ENCODE measurements at regions not wholly inside any gene's neighbourhood (a gene's known extent, or its start where the extent isn't known, plus 50 kb on each side); places are given as distances from the start of the nearest gene placed in this dataset.

GRCh38 chr16:86874141-86874540 is 295.8 kb downstream of the FOXL1 start:
- H3K36me3 Mint-ChIP-seq: no peaks in the 10 kb centered on the region
- no peak overlapping the region for H3K27ac Mint-ChIP-seq
- H3K9me3 Mint-ChIP-seq: no peaks in the 10 kb centered on the region
- peak; percentile 49 for DNase-seq
- CTCF ChIA-PET: interaction anchor here (0.8 to 2.6 kb wide), 10 partner anchors 9 to 315 kb away, joined by 3 to 36 read pairs (median 4); no protein-coding TSS in a partner anchor
- POLR2A ChIA-PET: no interaction called here
- H3K27me3 Mint-ChIP-seq: peaks cover 30% of the 10 kb centered on the region
- no peak overlapping the region for H3K4me3 Mint-ChIP-seq
- H3K4me1 Mint-ChIP-seq (ENCODE audit: low read depth): no peaks in the 10 kb centered on the region
- intact Hi-C loops (cut with micrococcal nuclease): loop anchor here (1.0 kb wide), 1 partner anchor 311 kb away; no protein-coding TSS in a partner anchor

- Mint-ChIP-seq H3K27ac (no peak overlapping the region), H3K4me1 (ENCODE audit: low read depth) (no peaks in the 10 kb centered on the region), H3K36me3 (no peaks in the 10 kb centered on the region), H3K4me3 (no peak overlapping the region), H3K27me3 (peaks cover 47% of the 10 kb centered on the region), H3K9me3 (no peaks in the 10 kb centered on the region)
- ChIA-PET POLR2A (no interaction called here), CTCF (no interaction called here)
- no peak for DNase-seq
- intact Hi-C loops (cut with micrococcal nuclease): no loop called here
These were observed 298.1 kb downstream of the FOXL1 start for GRCh38 chr16:86876499-86876898.

GRCh38 chr16:86877108-86877507 is 298.8 kb downstream of the FOXL1 start:
- Mint-ChIP-seq H3K4me1 (ENCODE audit: low read depth) (no peaks in the 10 kb centered on the region), H3K27me3 (peaks cover 52% of the 10 kb centered on the region), H3K4me3 (no peak overlapping the region), H3K36me3 (no peaks in the 10 kb centered on the region), H3K9me3 (no peaks in the 10 kb centered on the region), H3K27ac (no peak overlapping the region)
- intact Hi-C loops (cut with micrococcal nuclease): no loop called here
- ChIA-PET CTCF (no interaction called here), POLR2A (no interaction called here)
- DNase-seq: no peak

- ChIA-PET CTCF (no interaction called here), POLR2A (no interaction called here)
- no peaks in the 10 kb centered on the region for H3K36me3 Mint-ChIP-seq
- no peaks in the 10 kb centered on the region for H3K4me1 Mint-ChIP-seq (ENCODE audit: low read depth)
- DNase-seq: no peak
- no peak overlapping the region for H3K4me3 Mint-ChIP-seq
- no peaks in the 10 kb centered on the region for H3K9me3 Mint-ChIP-seq
- peaks cover 53% of the 10 kb centered on the region for H3K27me3 Mint-ChIP-seq
- no peak overlapping the region for H3K27ac Mint-ChIP-seq
- intact Hi-C loops (cut with micrococcal nuclease): no loop called here
These were observed 299.5 kb downstream of the FOXL1 start for GRCh38 chr16:86877835-86878234.

GRCh38 chr16:86878236-86879080 is 300.1 kb downstream of the FOXL1 start:
- ChIA-PET CTCF (no interaction called here), POLR2A (no interaction called here)
- no peak for DNase-seq
- H3K27me3 Mint-ChIP-seq: peaks cover 53% of the 10 kb centered on the region
- no peak overlapping the region for H3K4me3 Mint-ChIP-seq
- no peaks in the 10 kb centered on the region for H3K36me3 Mint-ChIP-seq
- intact Hi-C loops (cut with micrococcal nuclease): no loop called here
- H3K9me3 Mint-ChIP-seq: no peaks in the 10 kb centered on the region
- no peak overlapping the region for H3K27ac Mint-ChIP-seq
- H3K4me1 Mint-ChIP-seq (ENCODE audit: low read depth): no peaks in the 10 kb centered on the region

GRCh38 chr16:86879268-86879667 is 300.9 kb downstream of the FOXL1 start:
- POLR2A ChIA-PET: no interaction called here
- Mint-ChIP-seq H3K4me1 (ENCODE audit: low read depth) (no peaks in the 10 kb centered on the region), H3K27me3 (peaks cover 52% of the 10 kb centered on the region), H3K4me3 (no peak overlapping the region), H3K36me3 (no peaks in the 10 kb centered on the region), H3K27ac (no peak overlapping the region), H3K9me3 (no peaks in the 10 kb centered on the region)
- CTCF ChIA-PET: no interaction called here
- DNase-seq: no peak
- intact Hi-C loops (cut with micrococcal nuclease): no loop called here

- H3K27me3 Mint-ChIP-seq: peaks cover 54% of the 10 kb centered on the region
- no peak overlapping the region for H3K27ac Mint-ChIP-seq
- no peaks in the 10 kb centered on the region for H3K4me1 Mint-ChIP-seq (ENCODE audit: low read depth)
- DNase-seq: no peak
- no peaks in the 10 kb centered on the region for H3K9me3 Mint-ChIP-seq
- intact Hi-C loops (cut with micrococcal nuclease): no loop called here
- no peak overlapping the region for H3K4me3 Mint-ChIP-seq
- POLR2A ChIA-PET: no interaction called here
- no peaks in the 10 kb centered on the region for H3K36me3 Mint-ChIP-seq
- CTCF ChIA-PET: no interaction called here
These were observed 302.2 kb downstream of the FOXL1 start for GRCh38 chr16:86880316-86881117.

- ChIA-PET POLR2A (no interaction called here), CTCF (no interaction called here)
- no peaks in the 10 kb centered on the region for H3K4me1 Mint-ChIP-seq (ENCODE audit: low read depth)
These were observed 302.8 kb downstream of the FOXL1 start for GRCh38 chr16:86881118-86881510.

GRCh38 chr16:86881861-86882273 is 303.5 kb downstream of the FOXL1 start:
- no peak overlapping the region for H3K4me3 Mint-ChIP-seq

More at GRCh38 chr16:86881118-86881510, 302.8 kb downstream of the FOXL1 start:
- Mint-ChIP-seq H3K36me3 (no peaks in the 10 kb centered on the region), H3K27me3 (peaks cover 51% of the 10 kb centered on the region), H3K4me3 (no peak overlapping the region), H3K9me3 (no peaks in the 10 kb centered on the region), H3K27ac (no peak overlapping the region)
- intact Hi-C loops (cut with micrococcal nuclease): no loop called here
- no peak for DNase-seq

GRCh38 chr16:86882586-86883280 is 304.4 kb downstream of the FOXL1 start:
- ChIA-PET CTCF (interaction anchor here (0.8 kb wide), 1 partner anchor 9 kb away, joined by 4 read pairs; no protein-coding TSS in a partner anchor), POLR2A (no interaction called here)
- Mint-ChIP-seq H3K27me3 (peaks cover 42% of the 10 kb centered on the region), H3K4me3 (no peak overlapping the region), H3K9me3 (no peaks in the 10 kb centered on the region), H3K27ac (no peak overlapping the region), H3K4me1 (ENCODE audit: low read depth) (no peaks in the 10 kb centered on the region), H3K36me3 (no peaks in the 10 kb centered on the region)
- intact Hi-C loops (cut with micrococcal nuclease): no loop called here
- DNase-seq: no peak

More at GRCh38 chr16:86881861-86882273, 303.5 kb downstream of the FOXL1 start:
- intact Hi-C loops (cut with micrococcal nuclease): no loop called here
- H3K27me3 Mint-ChIP-seq: peaks cover 50% of the 10 kb centered on the region
- H3K27ac Mint-ChIP-seq: no peak overlapping the region
- POLR2A ChIA-PET: no interaction called here
- no peaks in the 10 kb centered on the region for H3K9me3 Mint-ChIP-seq
- no peaks in the 10 kb centered on the region for H3K4me1 Mint-ChIP-seq (ENCODE audit: low read depth)
- DNase-seq: no peak
- CTCF ChIA-PET: no interaction called here
- H3K36me3 Mint-ChIP-seq: no peaks in the 10 kb centered on the region

GRCh38 chr16:86883583-86884389 is 305.4 kb downstream of the FOXL1 start:
- intact Hi-C loops (cut with micrococcal nuclease): no loop called here
- H3K36me3 Mint-ChIP-seq: no peaks in the 10 kb centered on the region
- H3K9me3 Mint-ChIP-seq: no peaks in the 10 kb centered on the region
- H3K4me1 Mint-ChIP-seq (ENCODE audit: low read depth): no peaks in the 10 kb centered on the region
- POLR2A ChIA-PET: no interaction called here
- peaks cover 31% of the 10 kb centered on the region for H3K27me3 Mint-ChIP-seq
- DNase-seq: no peak
- no peak overlapping the region for H3K4me3 Mint-ChIP-seq
- no peak overlapping the region for H3K27ac Mint-ChIP-seq
- CTCF ChIA-PET: interaction anchor here (0.8 kb wide), 1 partner anchor 10 kb away, joined by 4 read pairs; no protein-coding TSS in a partner anchor

- intact Hi-C loops (cut with micrococcal nuclease): no loop called here
- H3K27ac Mint-ChIP-seq: no peak overlapping the region
- ChIA-PET CTCF (no interaction called here), POLR2A (no interaction called here)
- no peaks in the 10 kb centered on the region for H3K9me3 Mint-ChIP-seq
- peaks cover 26% of the 10 kb centered on the region for H3K27me3 Mint-ChIP-seq
- no peaks in the 10 kb centered on the region for H3K4me1 Mint-ChIP-seq (ENCODE audit: low read depth)
- H3K36me3 Mint-ChIP-seq: no peaks in the 10 kb centered on the region
- no peak overlapping the region for H3K4me3 Mint-ChIP-seq
- DNase-seq: no peak
These were observed 306.0 kb downstream of the FOXL1 start for GRCh38 chr16:86884390-86884650.
